Neural cell (in vitro differentiated cells): ENCODE measurements at regions not wholly inside any gene's neighbourhood (a gene's known extent, or its start where the extent isn't known, plus 50 kb on each side); places are given as distances from the start of the nearest gene placed in this dataset.

ENCODE experiments used
- H2AFZ ChIP-seq: fragments of 200-600, 300-800 bp; sonication (generic), shearing (Covaris generic); 2 replicates; pipeline ENCODE4 v1.6.0; 2014; ENCODE audit warnings: low read depth, mild to moderate bottlenecking, antibody characterized with exemption, low read length, moderate library complexity
- H3F3A ChIP-seq: fragments of 200-600 bp; shearing (Covaris generic); 2 replicates; pipeline ENCODE4 v1.6.1; 2016; ENCODE audit warnings: mild to moderate bottlenecking, moderate library complexity, mixed read lengths, antibody characterized with exemption, low read length; ENCODE audit not compliant: insufficient read depth, poor library complexity, severe bottlenecking
- H3K27ac ChIP-seq: fragments of 200-600, 300-800 bp; sonication (generic), shearing (Covaris generic); 2 replicates; pipeline ENCODE4 v1.5.1; 2014; ENCODE audit warnings: mild to moderate bottlenecking, low read length, moderate library complexity
- H3K27me3 ChIP-seq: fragments of 300-800, 200-600 bp; sonication (generic), shearing (Covaris generic); 2 replicates; pipeline ENCODE4 v1.6.0; 2014; ENCODE audit warnings: mild to moderate bottlenecking, low read depth, low read length, moderate library complexity; ENCODE audit not compliant: insufficient read depth
- H3K36me3 ChIP-seq: fragments of 300-800, 200-600 bp; sonication (generic), shearing (Covaris generic); 2 replicates; pipeline ENCODE4 v1.5.1; 2014; ENCODE audit warnings: mild to moderate bottlenecking, antibody characterized with exemption, low read length, moderate library complexity; ENCODE audit not compliant: insufficient read depth
- H3K4me2 ChIP-seq: fragments of 300-800, 200-600 bp; sonication (generic), shearing (Covaris generic); 2 replicates; pipeline ENCODE4 v1.6.0; 2014; ENCODE audit warnings: mild to moderate bottlenecking, low read length
- H3K4me3 ChIP-seq: fragments of 300-800, 200-600 bp; sonication (generic), shearing (Covaris generic); 2 replicates; pipeline ENCODE4 v1.5.1; 2014; ENCODE audit warnings: mild to moderate bottlenecking, low read length, moderate library complexity
- H3K79me2 ChIP-seq: fragments of 200-600 bp; shearing (Covaris generic); replicated peaks from 2 replicates; pipeline ENCODE4 v1.6.0; 2014; ENCODE audit warnings: mild to moderate bottlenecking, low read length, moderate library complexity; ENCODE audit not compliant: insufficient read depth
- H3K9ac ChIP-seq: fragments of 300-800, 200-600 bp; sonication (generic), shearing (Covaris generic); 2 replicates; pipeline ENCODE4 v1.6.1; 2016; ENCODE audit warnings: mild to moderate bottlenecking, low read length, mixed read lengths
- H3K9me2 ChIP-seq: fragments of 200-600 bp; shearing (Covaris generic); 2 replicates; pipeline ENCODE4 v1.6.1; 2016; ENCODE audit warnings: mild to moderate bottlenecking, low read length, mixed read lengths; ENCODE audit not compliant: insufficient read depth
- H3K9me3 ChIP-seq: fragments of 200-600, 300-800 bp; sonication (generic), shearing (Covaris generic); 2 replicates; pipeline ENCODE4 v1.6.1; 2016; ENCODE audit warnings: mild to moderate bottlenecking, mixed run types, low read length, moderate library complexity, mixed read lengths
- H4K20me1 ChIP-seq: fragments of 200-600 bp; shearing (Covaris generic); 2 replicates; pipeline ENCODE4 v1.6.1; 2016; ENCODE audit warnings: mild to moderate bottlenecking, mixed run types; ENCODE audit not compliant: insufficient read depth
- CTCF ChIP-seq: fragments of 450-650 bp; IDR thresholded peaks from 2 replicates; pipeline ENCODE4 v1.5.1; 2014; ENCODE audit warnings: antibody characterized with exemption, mild to moderate bottlenecking, moderate library complexity; ENCODE audit not compliant: poor library complexity, severe bottlenecking
- EP300 ChIP-seq: fragments of 450-650 bp; conservative IDR thresholded peaks from 2 replicates; pipeline ENCODE4 v1.6.1; 2014; ENCODE audit warnings: antibody characterized with exemption, mild to moderate bottlenecking, moderate library complexity; ENCODE audit not compliant: poor library complexity, severe bottlenecking
- EZH2 ChIP-seq: fragments of 200-600, 300-800 bp; shearing (Covaris generic), sonication (generic); IDR thresholded peaks from 2 replicates; pipeline ENCODE4 v1.6.1; 2014; ENCODE audit warnings: antibody characterized with exemption, low read length, borderline replicate concordance, mild to moderate bottlenecking; ENCODE audit not compliant: insufficient read depth, poor library complexity, severe bottlenecking
- MXI1 ChIP-seq: fragments of 450-650 bp; conservative IDR thresholded peaks from 2 replicates; pipeline ENCODE4 v1.6.1; 2014; ENCODE audit warnings: antibody characterized with exemption, mild to moderate bottlenecking; ENCODE audit not compliant: poor library complexity, severe bottlenecking
- POLR2AphosphoS5 ChIP-seq: IDR thresholded peaks from 2 replicates; pipeline ENCODE4 v1.6.1; 2012
- RAD21 ChIP-seq: fragments of 450-650 bp; conservative IDR thresholded peaks from 2 replicates; pipeline ENCODE4 v1.6.1; 2014; ENCODE audit warnings: antibody characterized with exemption, mild to moderate bottlenecking, moderate library complexity
- REST ChIP-seq: IDR thresholded peaks from 2 replicates; pipeline ENCODE4 v1.6.1; 2012; ENCODE audit warnings: borderline replicate concordance
- SMC3 ChIP-seq: fragments of 450-650 bp; conservative IDR thresholded peaks from 2 replicates; pipeline ENCODE4 v1.6.1; 2014; ENCODE audit warnings: antibody characterized with exemption, mild to moderate bottlenecking, moderate library complexity; ENCODE audit not compliant: poor library complexity
- TAF1 ChIP-seq: IDR thresholded peaks from 2 replicates; pipeline ENCODE4 v1.6.1; 2012; ENCODE audit warnings: low read depth

- Histone ChIP-seq H3K4me2 (no peak overlapping the region), H2AFZ (no peak overlapping the region), H3K27ac (peak overlapping the region; percentile 5), H4K20me1 (no peaks in the 10 kb centered on the region), H3K79me2 (no peaks in the 10 kb centered on the region), H3K4me3 (no peak overlapping the region), H3K27me3 (no peaks in the 10 kb centered on the region), H3K36me3 (no peaks in the 10 kb centered on the region), H3K9me2 (no peaks in the 10 kb centered on the region), H3F3A (no peaks in the 10 kb centered on the region), H3K9me3 (no peaks in the 10 kb centered on the region), H3K9ac (no peak overlapping the region)
- TF ChIP-seq TAF1: no peak
- TF ChIP-seq REST: no peak
- TF ChIP-seq MXI1: no peak
- TF ChIP-seq SMC3: no peak
- TF ChIP-seq EP300: no peak
- no peak for TF ChIP-seq RAD21
- TF ChIP-seq POLR2AphosphoS5: no peak
- no peak for TF ChIP-seq CTCF
- TF ChIP-seq EZH2: no peak
Observed at GRCh38 chr9:120045011-120045410, 535.0 kb downstream of the CDK5RAP2 start.

- H3F3A ChIP-seq: no peaks in the 10 kb centered on the region
- H3K27me3 ChIP-seq: no peaks in the 10 kb centered on the region
- no peak overlapping the region for H3K4me3 ChIP-seq
- H3K9me3 ChIP-seq: no peaks in the 10 kb centered on the region
- no peak overlapping the region for H3K4me2 ChIP-seq
- H3K9ac ChIP-seq: no peak overlapping the region
- H4K20me1 ChIP-seq: no peaks in the 10 kb centered on the region
- TF ChIP-seq SMC3 (no peak), EP300 (no peak), CTCF (no peak), MXI1 (no peak), POLR2AphosphoS5 (no peak)
- no peak overlapping the region for H3K27ac ChIP-seq
- no peaks in the 10 kb centered on the region for H3K9me2 ChIP-seq
- H3K79me2 ChIP-seq: no peaks in the 10 kb centered on the region
- no peaks in the 10 kb centered on the region for H3K36me3 ChIP-seq
- no peak overlapping the region for H2AFZ ChIP-seq
Observed at GRCh38 chr9:120043448-120043847, 536.5 kb downstream of the CDK5RAP2 start.
